Left renal cortex interstitium (tissue), 4 donors: ENCODE measurements at regions not wholly inside any gene's neighbourhood (a gene's known extent, or its start where the extent isn't known, plus 50 kb on each side); places are given as distances from the start of the nearest gene placed in this dataset.
"Not testable (repeated sequence)": the region's sequence is repeated elsewhere in the genome, so short reads cannot be mapped to it uniquely, and the experiment has no call there.

ENCODE experiments used
- DNase-seq, 4 donors: peaks; one replicate each; pipeline ENCODE4 v3.0.0-alpha.2; 2013; ENCODE audit warnings: low read depth in 4 of 4, low spot score in 2 of 4, missing footprints in 1 of 4

- DNase-seq, result no peak
These were observed 73.6 kb downstream of the CYLC2 start for GRCh38 chr9:103068753-103069152.

- DNase-seq, result no peak
These were observed 83.4 kb downstream of the CYLC2 start for GRCh38 chr9:103078581-103078980.

- DNase-seq, result no peak
These were observed 87.4 kb downstream of the CYLC2 start for GRCh38 chr9:103082494-103082893.

GRCh38 chr9:103089357-103089756 lies 94.2 kb downstream of the CYLC2 start:
- no peak for DNase-seq

GRCh38 chr9:103104101-103104500 lies 109.0 kb downstream of the CYLC2 start:
- no peak for DNase-seq

- no peak for DNase-seq
These were observed 121.1 kb downstream of the CYLC2 start for GRCh38 chr9:103116246-103116645.

GRCh38 chr9:103126494-103126893 lies 131.4 kb downstream of the CYLC2 start:
- no peak for DNase-seq

GRCh38 chr9:103139891-103140290 lies 144.8 kb downstream of the CYLC2 start:
- DNase-seq, result no peak

- DNase-seq, result no peak
These were observed 157.3 kb downstream of the CYLC2 start for GRCh38 chr9:103152473-103152872.

- no peak for DNase-seq
These were observed 172.4 kb downstream of the CYLC2 start for GRCh38 chr9:103167530-103167929.

- DNase-seq, result no peak
These were observed 173.1 kb downstream of the CYLC2 start for GRCh38 chr9:103168254-103168653.

- DNase-seq, result no peak
These were observed 174.7 kb downstream of the CYLC2 start for GRCh38 chr9:103169798-103170197.

- peak in 1 of 4 donors; percentile 1 for DNase-seq
These were observed 188.6 kb downstream of the CYLC2 start for GRCh38 chr9:103183701-103184171.

- no peak for DNase-seq
These were observed 191.8 kb downstream of the CYLC2 start for GRCh38 chr9:103186959-103187358.

- no peak for DNase-seq
These were observed 193.7 kb downstream of the CYLC2 start for GRCh38 chr9:103188781-103189350.

- DNase-seq, result no peak
These were observed 198.9 kb downstream of the CYLC2 start for GRCh38 chr9:103193992-103194391.

- DNase-seq, result no peak
These were observed 208.0 kb downstream of the CYLC2 start for GRCh38 chr9:103203172-103203571.

GRCh38 chr9:103205881-103206585 lies 210.9 kb downstream of the CYLC2 start:
- DNase-seq, result not testable (repeated sequence)

GRCh38 chr9:103210607-103211006 lies 215.5 kb downstream of the CYLC2 start:
- DNase-seq, result no peak

- DNase-seq, result no peak
These were observed 220.1 kb downstream of the CYLC2 start for GRCh38 chr9:103215197-103215596.

- no peak for DNase-seq
These were observed 230.8 kb downstream of the CYLC2 start for GRCh38 chr9:103225702-103226646.
